ENCODE measurements at regions not wholly inside any gene's neighbourhood (a gene's known extent, or its start where the extent isn't known, plus 50 kb on each side); places are given as distances from the start of the nearest gene placed in this dataset.

GRCh38 chr3:150057227-150057626, 86.5 kb upstream of the PFN2 start:
- DNase-seq: no peak

DNA sequence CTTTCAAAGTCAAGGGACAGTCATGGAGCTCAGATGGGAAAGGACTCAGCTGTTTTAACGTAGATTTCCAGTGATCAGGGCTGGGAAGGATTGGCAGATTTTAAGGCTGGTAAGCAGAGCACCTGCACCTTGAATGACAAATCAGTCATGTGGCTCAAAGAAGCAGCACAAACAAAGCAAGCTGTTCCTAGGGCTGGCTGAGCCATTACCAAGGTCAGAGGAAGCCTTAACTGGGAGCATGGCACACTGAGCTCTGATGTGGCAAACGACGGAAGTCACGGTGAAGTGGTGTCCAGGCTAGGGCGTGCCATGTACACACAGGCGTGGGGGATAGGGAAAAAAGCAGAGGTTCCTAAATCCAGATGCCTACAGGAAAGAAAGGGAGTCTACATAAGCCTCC, 84.6 kb upstream of the PFN2 start:
- no peak for DNase-seq

DNA sequence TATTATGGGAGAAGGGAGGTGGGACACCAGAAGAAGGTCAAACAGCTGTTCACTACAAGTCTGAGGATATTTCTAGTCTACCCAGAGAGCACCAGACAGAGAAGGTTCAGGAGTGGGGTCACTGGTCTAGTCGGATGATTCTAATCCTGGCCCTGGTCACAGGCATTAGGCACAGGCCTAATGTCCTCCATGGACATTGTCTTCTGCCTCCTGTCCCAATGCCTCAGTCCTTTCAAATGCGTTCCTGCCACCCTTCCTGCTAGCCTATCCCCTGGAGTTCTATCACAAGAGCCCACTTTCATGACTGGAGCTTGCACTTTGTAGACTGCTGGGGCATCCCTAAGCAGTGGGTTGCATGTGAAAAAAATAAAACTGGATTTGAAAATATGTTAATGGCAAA, 83.9 kb upstream of the PFN2 start:
- no peak for DNase-seq

DNA sequence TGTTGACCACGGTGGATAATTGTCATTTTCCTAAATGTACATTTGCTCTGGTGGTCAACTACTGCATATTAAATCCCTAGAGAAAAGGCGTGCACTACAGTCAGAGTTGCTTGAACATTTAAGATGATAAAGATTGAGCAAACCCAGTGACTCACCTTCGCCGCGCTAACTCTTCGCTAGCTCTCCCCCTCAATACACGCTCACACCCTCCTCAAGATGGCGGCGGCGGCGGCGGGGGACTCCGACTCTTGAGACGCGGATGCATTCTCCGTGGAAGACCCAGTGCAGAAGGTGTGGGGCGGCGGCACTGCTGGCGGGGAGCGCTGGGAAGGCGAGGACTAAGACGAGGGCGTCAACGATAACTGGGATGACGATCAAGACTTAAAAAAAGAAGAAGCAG, 79.8 kb upstream of the PFN2 start:
- no peak for DNase-seq

DNA sequence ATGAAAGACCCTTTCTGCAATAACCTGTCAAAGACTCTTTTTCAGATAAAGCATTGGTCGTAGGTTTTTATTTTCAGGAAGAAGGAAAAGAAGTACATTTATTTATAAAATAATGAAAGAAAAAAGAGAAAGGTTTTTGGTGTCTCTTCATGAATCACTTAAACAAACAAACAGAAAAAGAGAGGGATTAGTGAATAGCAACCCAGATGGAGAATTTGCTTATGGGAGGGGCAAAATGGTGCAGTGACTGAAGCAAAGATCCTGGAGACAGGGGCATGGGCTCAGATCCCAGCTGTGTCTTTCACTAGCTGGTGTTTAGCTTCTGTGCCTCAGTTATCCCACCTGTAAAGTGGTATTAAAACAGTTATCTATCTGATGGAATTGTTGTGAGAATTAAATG, 78.6 kb upstream of the PFN2 start:
- no peak for DNase-seq

GRCh38 chr3:150041877-150042276, 71.2 kb upstream of the PFN2 start:
- no peak for DNase-seq

- DNase-seq: no peak
Measured at GRCh38 chr3:150040097-150040496, 69.4 kb upstream of the PFN2 start.

- no peak for DNase-seq
Measured at GRCh38 chr3:150038830-150039229, 68.1 kb upstream of the PFN2 start.

DNA sequence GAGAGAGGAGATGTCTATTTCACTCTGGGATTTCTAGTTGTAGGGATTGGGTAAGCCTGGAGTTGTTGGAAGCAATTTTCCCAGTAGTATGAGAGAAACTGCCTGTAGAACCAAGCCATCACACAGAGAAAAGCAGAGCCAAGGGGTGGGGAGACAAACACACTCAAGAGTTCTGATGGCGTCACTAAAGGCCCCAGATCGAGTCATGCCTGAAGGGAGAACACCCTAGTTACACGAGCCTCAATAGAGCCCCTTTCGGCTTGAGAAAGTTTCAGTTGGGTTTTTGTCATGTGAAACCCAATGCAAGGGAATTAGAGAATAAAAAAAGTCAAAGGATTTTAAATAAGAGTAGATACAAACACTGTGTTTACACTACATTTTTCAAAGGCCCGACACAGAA, 66.1 kb upstream of the PFN2 start:
- DNase-seq: no peak

GRCh38 chr3:150035910-150036612, 65.4 kb upstream of the PFN2 start:
- no peak for DNase-seq

GRCh38 chr3:150035301-150035779, 64.6 kb upstream of the PFN2 start:
- DNase-seq: no peak

- no peak for DNase-seq
Measured at GRCh38 chr3:150033721-150034120, 63.0 kb upstream of the PFN2 start.

DNA sequence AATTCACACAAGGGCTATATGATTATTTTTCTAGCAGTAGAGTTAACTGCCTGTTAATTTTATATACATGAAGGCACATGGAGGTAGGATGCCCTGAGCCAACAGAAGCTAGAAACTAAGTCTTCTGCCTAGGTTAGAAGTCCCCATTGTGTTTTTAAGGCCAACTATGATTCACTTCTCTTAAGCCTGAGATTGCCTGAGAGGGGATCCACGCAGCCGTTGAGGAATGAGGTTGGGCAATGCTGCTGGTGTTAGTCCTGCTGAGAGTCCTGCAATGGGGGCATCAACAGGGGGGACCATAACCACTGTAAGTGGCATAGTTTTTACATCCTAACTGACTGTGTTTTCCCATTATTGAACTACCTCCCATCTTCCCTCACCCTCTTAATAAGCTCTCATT, 60.1 kb upstream of the PFN2 start:
- DNase-seq: no peak

GRCh38 chr3:150023239-150023636, 52.5 kb upstream of the PFN2 start:
- no peak for DNase-seq

DNA sequence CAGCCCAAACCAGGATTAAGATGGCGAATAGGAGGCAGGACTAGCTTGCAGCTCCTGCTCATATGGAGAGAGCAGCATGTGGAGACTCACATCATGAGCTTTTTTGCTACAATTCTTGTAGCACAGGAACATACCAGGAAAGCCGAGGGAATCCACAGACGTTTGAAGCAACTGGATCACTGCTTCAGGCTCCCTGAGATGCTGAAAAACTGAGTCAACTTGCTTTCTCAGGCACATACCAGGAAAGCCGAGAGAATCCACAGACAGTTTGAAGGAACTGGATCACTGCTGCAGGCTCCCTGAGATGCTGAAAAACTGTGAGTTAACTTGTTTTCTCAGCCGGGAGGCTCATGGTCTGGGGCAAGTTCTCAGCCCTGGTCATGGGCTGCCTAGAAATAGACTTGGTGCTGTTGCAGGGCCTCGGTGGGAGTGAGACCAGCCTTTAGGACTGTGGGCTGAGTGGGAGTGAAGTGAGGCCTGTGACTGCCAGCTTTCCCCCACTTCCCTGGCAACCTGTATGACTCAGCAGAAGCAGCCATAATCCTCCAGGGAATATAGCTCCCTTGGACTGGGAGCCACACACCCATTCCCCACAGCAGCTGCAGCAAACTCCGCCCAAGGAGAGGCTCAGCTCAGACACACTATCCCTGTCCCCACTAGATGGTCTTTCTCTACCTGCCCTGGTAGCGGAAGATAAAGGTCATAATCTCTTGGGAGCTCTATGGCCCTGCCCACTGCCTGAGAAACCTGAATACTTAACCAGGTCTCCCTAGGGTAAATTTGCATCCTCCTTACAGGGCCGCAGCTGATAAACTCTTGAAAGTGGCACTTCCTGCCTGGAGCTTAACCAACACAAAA, 51.9 kb upstream of the PFN2 start:
- no peak for DNase-seq

GRCh38 chr3:150020527-150020926, 49.8 kb upstream of the PFN2 start:
- no peak for DNase-seq

Measured in stimulated activated CD4-positive, alpha-beta T cell treated with anti-CD3 and anti-CD28 coated beads, Interleukin-15, amount 100 ng/mL, for 24 hours (primary cell).